C4-2B (cell line): ENCODE measurements at regions not wholly inside any gene's neighbourhood (a gene's known extent, or its start where the extent isn't known, plus 50 kb on each side); places are given as distances from the start of the nearest gene placed in this dataset.
A peak's percentile ranks its signal among the peaks of the same experiment; 100 is the strongest.

Source experiments
- H3K27ac ChIP-seq: fragments of 450-650 bp; 2 replicates; pipeline ENCODE4 v1.5.1; 2017
- CTCF ChIP-seq: fragments of 450-650 bp; conservative IDR thresholded peaks from 2 replicates; pipeline ENCODE4 v1.5.1; 2017; ENCODE audit warnings: mild to moderate bottlenecking
- ZFX ChIP-seq: fragments of 450-650 bp; IDR thresholded peaks from 2 replicates; pipeline ENCODE4 v1.6.1; 2017

- H3K27ac ChIP-seq = no peak overlapping the region
- TF ChIP-seq CTCF = no peak
- no peak for TF ChIP-seq ZFX
These were observed 252.3 kb upstream of the PRR20A start for GRCh38 chr13:56888455-56888854.

- TF ChIP-seq ZFX = no peak
- TF ChIP-seq CTCF = no peak
- H3K27ac ChIP-seq = peak overlapping the region; percentile 61
These were observed 246.9 kb upstream of the PRR20A start for GRCh38 chr13:56893843-56894242.

GRCh38 chr13:56900549-56901279, 240.0 kb upstream of the PRR20A start:
- H3K27ac ChIP-seq = no peak overlapping the region
- TF ChIP-seq ZFX (no peak), CTCF (no peak)

GRCh38 chr13:56902276-56902675, 238.4 kb upstream of the PRR20A start:
- no peak overlapping the region for H3K27ac ChIP-seq

GRCh38 chr13:56903710-56904282, 236.9 kb upstream of the PRR20A start:
- H3K27ac ChIP-seq = no peak overlapping the region
- no peak for TF ChIP-seq CTCF
- TF ChIP-seq ZFX = no peak

More at GRCh38 chr13:56902276-56902675, 238.4 kb upstream of the PRR20A start:
- TF ChIP-seq ZFX (no peak), CTCF (no peak)

- H3K27ac ChIP-seq = no peak overlapping the region
- no peak for TF ChIP-seq ZFX
These were observed 233.8 kb upstream of the PRR20A start for GRCh38 chr13:56906909-56907308.

- H3K27ac ChIP-seq = no peak overlapping the region
- no peak for TF ChIP-seq CTCF
- no peak for TF ChIP-seq ZFX
These were observed 233.0 kb upstream of the PRR20A start for GRCh38 chr13:56907766-56908165.
